ENCODE measurements at regions not wholly inside any gene's neighbourhood (a gene's known extent, or its start where the extent isn't known, plus 50 kb on each side); places are given as distances from the start of the nearest gene placed in this dataset.

- peak; percentile 75 for TF ChIP-seq CTCF (IDR thresholded peaks at IDR 0.05; ENCODE audit: insufficient read depth, low read depth, low read length)
- no peak overlapping the region for H3K4me3 ChIP-seq (ENCODE audit: low read depth, low read length)
- peak; percentile 48 for DNase-seq (ENCODE audit: low read depth)
Observed at GRCh38 chr13:76016799-76017400, 380.8 kb downstream of the LMO7 start.

- no peak overlapping the region for H3K4me3 ChIP-seq (ENCODE audit: low read depth, low read length)
- no peak for TF ChIP-seq CTCF (IDR thresholded peaks at IDR 0.05; ENCODE audit: insufficient read depth, low read depth, low read length)
- DNase-seq (ENCODE audit: low read depth): no peak
Observed at GRCh38 chr13:76014406-76015318, 378.5 kb downstream of the LMO7 start.

- H3K4me3 ChIP-seq (ENCODE audit: low read depth, low read length): no peak overlapping the region
- no peak for DNase-seq (ENCODE audit: low read depth)
- TF ChIP-seq CTCF (IDR thresholded peaks at IDR 0.05; ENCODE audit: insufficient read depth, low read depth, low read length): no peak
Observed at GRCh38 chr13:76012091-76012721, 376.1 kb downstream of the LMO7 start.

GRCh38 chr13:76009267-76009890 lies 373.2 kb downstream of the LMO7 start:
- no peak overlapping the region for H3K4me3 ChIP-seq (ENCODE audit: low read depth, low read length)
- peak; percentile 19 for DNase-seq (ENCODE audit: low read depth)
- no peak for TF ChIP-seq CTCF (IDR thresholded peaks at IDR 0.05; ENCODE audit: insufficient read depth, low read depth, low read length)

- DNase-seq (ENCODE audit: low read depth): no peak
- H3K4me3 ChIP-seq (ENCODE audit: low read depth, low read length): no peak overlapping the region
- no peak for TF ChIP-seq CTCF (IDR thresholded peaks at IDR 0.05; ENCODE audit: insufficient read depth, low read depth, low read length)
Observed at GRCh38 chr13:76004416-76004815, 368.3 kb downstream of the LMO7 start.

GRCh38 chr13:76000131-76000530 lies 364.0 kb downstream of the LMO7 start:
- DNase-seq (ENCODE audit: low read depth): no peak
- TF ChIP-seq CTCF (IDR thresholded peaks at IDR 0.05; ENCODE audit: insufficient read depth, low read depth, low read length): no peak
- H3K4me3 ChIP-seq (ENCODE audit: low read depth, low read length): no peak overlapping the region
